Body of pancreas (tissue), 4 donors: ENCODE measurements at regions not wholly inside any gene's neighbourhood (a gene's known extent, or its start where the extent isn't known, plus 50 kb on each side); places are given as distances from the start of the nearest gene placed in this dataset.

Source experiments
- ATAC-seq: fragments of 150-250 bp; one replicate; pipeline ENCODE4 v1.9.1; 2016
- DNase-seq, 4 donors: peaks; one replicate each; pipeline ENCODE4 v3.0.0-alpha.2; 2019
- H3K27ac ChIP-seq, 4 donors: fragments of 200-600 bp; sonication (generic); 1 replicate in 3 of 4; 2 replicates in 1 of 4; pipeline versions ENCODE4 v1.5.1 to v1.6.1; 2016 to 2019; ENCODE audit warnings: mild to moderate bottlenecking in 1 of 4, mixed read lengths in 1 of 4, moderate library complexity in 1 of 4
- H3K27me3 ChIP-seq, 2 donors: fragments of 200-600 bp; sonication (generic); one replicate each; pipeline ENCODE4 v1.6.0; 2016; ENCODE audit warnings: mild to moderate bottlenecking in 1 of 2
- H3K36me3 ChIP-seq, 2 donors: fragments of 200-600 bp; sonication (generic); replicated peaks in 1 of 2; 2 replicates each; pipeline ENCODE4 v1.5.1; 2016; ENCODE audit warnings: low read depth in 2 of 2; ENCODE audit not compliant: insufficient read depth in 1 of 2
- H3K4me1 ChIP-seq: fragments of 200-600 bp; sonication (generic); one replicate; pipeline ENCODE4 v1.6.0; 2016
- H3K4me3 ChIP-seq, 2 donors: fragments of 200-600 bp; sonication (generic); 1 replicate in 1 of 2; 2 replicates in 1 of 2; pipeline ENCODE4 v1.5.1; 2016 to 2019
- H3K9me3 ChIP-seq, 3 donors: fragments of 200-600 bp; sonication (generic); 1 replicate in 2 of 3; 2 replicates in 1 of 3; pipeline ENCODE4 v1.5.1; 2016
- CTCF ChIP-seq, 7 experiments: fragments of 450-650 bp in 4 of 7; fragments of 200-600 bp in 3 of 7; sonication (generic) in 3 of 7; IDR thresholded peaks; one replicate each; pipeline ENCODE4 v1.5.1; 2016 to 2019; ENCODE audit warnings: antibody characterized with exemption in 7 of 7
- POLR2A ChIP-seq, 3 donors: fragments of 450-650 bp; IDR thresholded peaks; one replicate each; pipeline ENCODE4 v1.6.1; 2016; ENCODE audit warnings: antibody characterized with exemption in 3 of 3, mild to moderate bottlenecking in 2 of 3
- WGBS, 2 donors: methylation state at CpG; one replicate each; pipeline ENCODE4 v1.1.5; 2017; 5-methylcytosine and 5-hydroxymethylcytosine counted together
- intact Hi-C: fragments of 100-400 bp; cut with DNase I; formaldehyde crosslinking; loops from one replicate; pipeline ENCODE4 v1.15.1; 2023

GRCh38 chr17:34769049-34769448, 189.7 kb downstream of the TMEM132E start:
- no peak for TF ChIP-seq POLR2A (IDR thresholded peaks at IDR 0.05)
- TF ChIP-seq CTCF (IDR thresholded peaks at IDR 0.05): no peak
- Histone ChIP-seq H3K4me3 (no peak overlapping the region), H3K27me3 (no peaks in the 10 kb centered on the region), H3K36me3 (no peaks in the 10 kb centered on the region), H3K9me3 (no peaks in the 10 kb centered on the region), H3K4me1 (no peaks in the 10 kb centered on the region), H3K27ac (no peak overlapping the region)
- 42 to 67% methylated on average over 2 of the region's 2 CpGs for WGBS, 2 donors
- DNase-seq (no peak), ATAC-seq (no peak)
- intact Hi-C loops: no loop called here

GRCh38 chr17:34765291-34765690, 185.9 kb downstream of the TMEM132E start:
- DNase-seq (no peak), ATAC-seq (no peak)
- H3K4me3 ChIP-seq: no peak overlapping the region
- no peaks in the 10 kb centered on the region for H3K9me3 ChIP-seq
- H3K36me3 ChIP-seq: no peaks in the 10 kb centered on the region
- no peaks in the 10 kb centered on the region for H3K4me1 ChIP-seq
- TF ChIP-seq CTCF (IDR thresholded peaks at IDR 0.05) (no peak), POLR2A (IDR thresholded peaks at IDR 0.05) (no peak)
- WGBS, 2 donors: 69 to 82% methylated on average over 5 of the region's 5 CpGs
- intact Hi-C loops: no loop called here
- H3K27me3 ChIP-seq: no peaks in the 10 kb centered on the region
- H3K27ac ChIP-seq: no peak overlapping the region

- Histone ChIP-seq H3K36me3 (no peaks in the 10 kb centered on the region), H3K9me3 (no peaks in the 10 kb centered on the region), H3K4me1 (no peaks in the 10 kb centered on the region), H3K4me3 (no peak overlapping the region), H3K27ac (no peak overlapping the region), H3K27me3 (no peaks in the 10 kb centered on the region)
- intact Hi-C loops: no loop called here
- TF ChIP-seq POLR2A (IDR thresholded peaks at IDR 0.05): no peak
- no peak for TF ChIP-seq CTCF (IDR thresholded peaks at IDR 0.05)
- WGBS, 2 donors: 61 to 64% methylated on average over 3 of the region's 3 CpGs
- DNase-seq (no peak), ATAC-seq (no peak)
Observed at GRCh38 chr17:34764716-34765115, 185.3 kb downstream of the TMEM132E start.

GRCh38 chr17:34763728-34764665, 184.6 kb downstream of the TMEM132E start:
- intact Hi-C loops: no loop called here
- DNase-seq: no peak
- no peak overlapping the region for H3K4me3 ChIP-seq
- WGBS, 2 donors: 63 to 70% methylated on average over 7 of the region's 7 CpGs
- no peaks in the 10 kb centered on the region for H3K27me3 ChIP-seq
- H3K27ac ChIP-seq: no peak overlapping the region
- H3K9me3 ChIP-seq: no peaks in the 10 kb centered on the region
- TF ChIP-seq CTCF (IDR thresholded peaks at IDR 0.05): no peak
- TF ChIP-seq POLR2A (IDR thresholded peaks at IDR 0.05): no peak
- H3K4me1 ChIP-seq: no peaks in the 10 kb centered on the region
- no peak for ATAC-seq
- no peaks in the 10 kb centered on the region for H3K36me3 ChIP-seq

GRCh38 chr17:34762078-34762477, 182.7 kb downstream of the TMEM132E start:
- Histone ChIP-seq H3K4me1 (no peaks in the 10 kb centered on the region), H3K27me3 (no peaks in the 10 kb centered on the region), H3K36me3 (no peaks in the 10 kb centered on the region), H3K27ac (no peak overlapping the region), H3K9me3 (no peaks in the 10 kb centered on the region), H3K4me3 (no peak overlapping the region)
- TF ChIP-seq POLR2A (IDR thresholded peaks at IDR 0.05) (no peak), CTCF (IDR thresholded peaks at IDR 0.05) (no peak)
- ATAC-seq (no peak), DNase-seq (no peak)
- intact Hi-C loops: no loop called here
- WGBS, 2 donors: 50 to 65% methylated on average over 3 of the region's 3 CpGs
